WTC11 (cell line): ENCODE measurements at regions not wholly inside any gene's neighbourhood (a gene's known extent, or its start where the extent isn't known, plus 50 kb on each side); places are given as distances from the start of the nearest gene placed in this dataset.

Source experiments
- ATAC-seq: fragments of 200-7000 bp; cut with Tn5 transposase; 2 replicates; pipeline ENCODE4 v1.10.0; 2021; ENCODE audit warnings: mild to moderate bottlenecking, moderate library complexity
- CTCF ChIA-PET: fragments of 300-600 bp; sonication (Branson Sonifier 250); formaldehyde crosslinking; loops from one replicate; lab custom pipeline; 2021; ENCODE audit warnings: antibody characterized with exemption; lab: Charles Lee
- POLR2A ChIA-PET: fragments of 350-600 bp; sonication (Branson Sonifier 250); formaldehyde crosslinking; loops from one replicate; lab custom pipeline; 2021; ENCODE audit warnings: antibody characterized with exemption; lab: Charles Lee
- DNase-seq: peaks from one replicate; pipeline ENCODE4 v3.0.0; 2021; ENCODE audit warnings: low spot score
- H3K27ac Mint-ChIP-seq: 2 replicates; pipeline ENCODE4 v1.8.0; 2021; ENCODE audit warnings: mixed read lengths
- H3K27me3 Mint-ChIP-seq: 2 replicates; pipeline ENCODE4 v1.8.0; 2021; ENCODE audit warnings: low read depth, mild to moderate bottlenecking, moderate library complexity, mixed read lengths
- H3K36me3 Mint-ChIP-seq: 2 replicates; pipeline ENCODE4 v1.8.0; 2021; ENCODE audit warnings: mixed read lengths
- H3K4me1 Mint-ChIP-seq: 2 replicates; pipeline ENCODE4 v1.8.0; 2022; ENCODE audit warnings: mixed read lengths
- H3K4me3 Mint-ChIP-seq: 2 replicates; pipeline ENCODE4 v1.8.0; 2021; ENCODE audit warnings: mild to moderate bottlenecking, moderate library complexity, mixed read lengths
- H3K9me3 Mint-ChIP-seq: 2 replicates; pipeline ENCODE4 v1.8.0; 2021; ENCODE audit warnings: mixed read lengths
- ESRRA ChIP-seq: sonication (generic); formaldehyde crosslinking; IDR thresholded peaks from 2 replicates; pipeline ENCODE4 v1.8.1; 2022; ENCODE audit warnings: mild to moderate bottlenecking, missing genetic modification reagents, borderline replicate concordance
- GTF2I ChIP-seq: fragments of 250-450 bp; sonication (Bioruptor Pico); conservative IDR thresholded peaks from 2 replicates; pipeline ENCODE4 v1.4.0; 2021; ENCODE audit warnings: mild to moderate bottlenecking
- KAT7 ChIP-seq: sonication (generic); formaldehyde crosslinking; IDR thresholded peaks from 2 replicates; pipeline ENCODE4 v1.8.1; 2023; ENCODE audit warnings: missing genetic modification reagents, mild to moderate bottlenecking, borderline replicate concordance
- RORB ChIP-seq: fragments of 250-450 bp; sonication (Bioruptor Pico); IDR thresholded peaks from 2 replicates; pipeline ENCODE4 v1.9.0; 2021; ENCODE audit warnings: mild to moderate bottlenecking
- TP53 ChIP-seq: sonication (generic); formaldehyde crosslinking; IDR thresholded peaks from 2 replicates; pipeline ENCODE4 v1.8.1; 2023; ENCODE audit warnings: mild to moderate bottlenecking, missing genetic modification reagents
- ZNF138 ChIP-seq: sonication (generic); formaldehyde crosslinking; conservative IDR thresholded peaks from 2 replicates; pipeline ENCODE4 v1.8.1; 2022; ENCODE audit warnings: mild to moderate bottlenecking, moderate library complexity, missing genetic modification reagents
- ZNF396 ChIP-seq: fragments of 250-450 bp; sonication (Bioruptor Pico); IDR thresholded peaks from 2 replicates; pipeline ENCODE4 v1.8.0; 2021; ENCODE audit warnings: mild to moderate bottlenecking, moderate library complexity, borderline replicate concordance
- ZNF671 ChIP-seq: fragments of 250-450 bp; sonication (Bioruptor Pico); IDR thresholded peaks from 2 replicates; pipeline ENCODE4 v1.8.0; 2021; ENCODE audit warnings: mild to moderate bottlenecking
- TF ChIP-seq, protein P1 (sequence below): fragments of 250-450 bp; sonication (Bioruptor Pico); IDR thresholded peaks from 2 replicates; pipeline ENCODE4 v1.9.0; 2021; ENCODE audit warnings: mild to moderate bottlenecking, borderline replicate concordance
- TF ChIP-seq, protein P2 (sequence below): sonication (generic); formaldehyde crosslinking; IDR thresholded peaks from 2 replicates; pipeline ENCODE4 v1.8.0; 2022; ENCODE audit warnings: mild to moderate bottlenecking, missing genetic modification reagents
- TF ChIP-seq, protein P3 (sequence below): sonication (generic); formaldehyde crosslinking; IDR thresholded peaks from 2 replicates; pipeline ENCODE4 v1.8.0; 2023; ENCODE audit warnings: missing genetic modification reagents, mild to moderate bottlenecking, borderline replicate concordance
- TF ChIP-seq, protein P4 (sequence below): sonication (generic); formaldehyde crosslinking; IDR thresholded peaks from 2 replicates; pipeline ENCODE4 v1.8.1; 2023; ENCODE audit warnings: mild to moderate bottlenecking, missing genetic modification reagents, moderate library complexity
- TF ChIP-seq, protein P5 (sequence below): sonication (generic); formaldehyde crosslinking; IDR thresholded peaks from 2 replicates; pipeline ENCODE4 v1.8.1; 2022; ENCODE audit warnings: low read depth, missing genetic modification reagents, borderline replicate concordance

DNA sequence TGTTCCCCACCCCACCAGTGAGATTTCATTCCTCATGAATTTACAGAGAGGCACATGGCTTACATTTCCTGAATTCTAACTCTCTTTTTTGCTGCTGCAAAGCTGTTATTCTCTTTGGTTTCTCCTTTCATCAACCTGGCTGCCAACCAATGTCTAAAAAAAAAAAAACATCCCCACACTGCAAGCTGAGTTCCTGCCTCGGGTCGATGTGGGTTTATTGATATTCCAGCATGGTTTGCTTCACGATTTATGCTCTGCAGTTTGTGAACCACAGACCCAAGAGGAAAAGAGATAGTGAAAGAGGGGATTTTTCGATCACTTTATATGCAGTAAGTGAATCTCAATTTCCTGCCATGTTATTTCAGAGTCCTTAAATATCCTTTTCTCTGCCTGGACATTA is 363.6 kb downstream of the LPIN1 start (continued):
- TF ChIP-seq, protein P1, sequence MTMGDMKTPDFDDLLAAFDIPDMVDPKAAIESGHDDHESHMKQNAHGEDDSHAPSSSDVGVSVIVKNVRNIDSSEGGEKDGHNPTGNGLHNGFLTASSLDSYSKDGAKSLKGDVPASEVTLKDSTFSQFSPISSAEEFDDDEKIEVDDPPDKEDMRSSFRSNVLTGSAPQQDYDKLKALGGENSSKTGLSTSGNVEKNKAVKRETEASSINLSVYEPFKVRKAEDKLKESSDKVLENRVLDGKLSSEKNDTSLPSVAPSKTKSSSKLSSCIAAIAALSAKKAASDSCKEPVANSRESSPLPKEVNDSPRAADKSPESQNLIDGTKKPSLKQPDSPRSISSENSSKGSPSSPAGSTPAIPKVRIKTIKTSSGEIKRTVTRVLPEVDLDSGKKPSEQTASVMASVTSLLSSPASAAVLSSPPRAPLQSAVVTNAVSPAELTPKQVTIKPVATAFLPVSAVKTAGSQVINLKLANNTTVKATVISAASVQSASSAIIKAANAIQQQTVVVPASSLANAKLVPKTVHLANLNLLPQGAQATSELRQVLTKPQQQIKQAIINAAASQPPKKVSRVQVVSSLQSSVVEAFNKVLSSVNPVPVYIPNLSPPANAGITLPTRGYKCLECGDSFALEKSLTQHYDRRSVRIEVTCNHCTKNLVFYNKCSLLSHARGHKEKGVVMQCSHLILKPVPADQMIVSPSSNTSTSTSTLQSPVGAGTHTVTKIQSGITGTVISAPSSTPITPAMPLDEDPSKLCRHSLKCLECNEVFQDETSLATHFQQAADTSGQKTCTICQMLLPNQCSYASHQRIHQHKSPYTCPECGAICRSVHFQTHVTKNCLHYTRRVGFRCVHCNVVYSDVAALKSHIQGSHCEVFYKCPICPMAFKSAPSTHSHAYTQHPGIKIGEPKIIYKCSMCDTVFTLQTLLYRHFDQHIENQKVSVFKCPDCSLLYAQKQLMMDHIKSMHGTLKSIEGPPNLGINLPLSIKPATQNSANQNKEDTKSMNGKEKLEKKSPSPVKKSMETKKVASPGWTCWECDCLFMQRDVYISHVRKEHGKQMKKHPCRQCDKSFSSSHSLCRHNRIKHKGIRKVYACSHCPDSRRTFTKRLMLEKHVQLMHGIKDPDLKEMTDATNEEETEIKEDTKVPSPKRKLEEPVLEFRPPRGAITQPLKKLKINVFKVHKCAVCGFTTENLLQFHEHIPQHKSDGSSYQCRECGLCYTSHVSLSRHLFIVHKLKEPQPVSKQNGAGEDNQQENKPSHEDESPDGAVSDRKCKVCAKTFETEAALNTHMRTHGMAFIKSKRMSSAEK: no peak
- TF ChIP-seq ZNF138 (CRISPR knock-in tag): no peak
- TF ChIP-seq TP53 (CRISPR knock-in tag): no peak
- TF ChIP-seq ZNF671 (CRISPR knock-in tag): no peak
- TF ChIP-seq, protein P2, sequence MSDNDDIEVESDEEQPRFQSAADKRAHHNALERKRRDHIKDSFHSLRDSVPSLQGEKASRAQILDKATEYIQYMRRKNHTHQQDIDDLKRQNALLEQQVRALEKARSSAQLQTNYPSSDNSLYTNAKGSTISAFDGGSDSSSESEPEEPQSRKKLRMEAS: no peak
- TF ChIP-seq RORB (CRISPR knock-in tag): no peak
- no peak for TF ChIP-seq KAT7 (CRISPR knock-in tag)
- TF ChIP-seq GTF2I (CRISPR knock-in tag): no peak
- TF ChIP-seq, all 79 proteins: peak for 0

DNA sequence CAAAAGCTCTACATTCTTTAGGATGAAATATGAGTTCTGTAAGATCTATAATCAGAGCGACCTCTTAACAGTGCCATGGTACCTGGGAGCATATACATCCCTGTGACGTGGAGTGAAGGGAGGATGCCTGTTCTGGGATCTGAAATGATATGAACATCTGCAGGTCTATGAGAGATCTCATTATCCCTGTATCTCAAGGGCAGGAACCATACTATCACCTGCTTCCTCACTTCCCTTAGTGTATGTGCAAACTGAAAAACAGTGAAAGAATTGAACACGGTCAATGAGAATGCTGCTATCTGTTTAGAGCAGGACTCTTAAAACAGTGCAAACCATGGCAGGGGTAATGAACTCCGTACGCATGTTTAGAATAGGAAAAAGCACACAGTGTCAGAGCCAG is 364.0 kb downstream of the LPIN1 start:
- Mint-ChIP-seq H3K36me3 (no peaks in the 10 kb centered on the region), H3K27ac (no peak overlapping the region), H3K9me3 (no peaks in the 10 kb centered on the region; the same call in 1 of the 2 replicates), H3K4me1 (peaks cover 36% of the 10 kb centered on the region), H3K4me3 (no peak overlapping the region), H3K27me3 (no peaks in the 10 kb centered on the region; the same call in 1 of the 2 replicates)
- ChIA-PET CTCF (no interaction called here), POLR2A (interaction anchor here (0.6 kb wide), 1 partner anchor 89 kb away, joined by 7 read pairs; no protein-coding TSS in a partner anchor)
- ATAC-seq: no peak
- DNase-seq: no peak
- TF ChIP-seq GTF2I (CRISPR knock-in tag) (no peak), ESRRA (CRISPR knock-in tag) (no peak), ZNF396 (CRISPR knock-in tag) (no peak)
- TF ChIP-seq, protein P3, sequence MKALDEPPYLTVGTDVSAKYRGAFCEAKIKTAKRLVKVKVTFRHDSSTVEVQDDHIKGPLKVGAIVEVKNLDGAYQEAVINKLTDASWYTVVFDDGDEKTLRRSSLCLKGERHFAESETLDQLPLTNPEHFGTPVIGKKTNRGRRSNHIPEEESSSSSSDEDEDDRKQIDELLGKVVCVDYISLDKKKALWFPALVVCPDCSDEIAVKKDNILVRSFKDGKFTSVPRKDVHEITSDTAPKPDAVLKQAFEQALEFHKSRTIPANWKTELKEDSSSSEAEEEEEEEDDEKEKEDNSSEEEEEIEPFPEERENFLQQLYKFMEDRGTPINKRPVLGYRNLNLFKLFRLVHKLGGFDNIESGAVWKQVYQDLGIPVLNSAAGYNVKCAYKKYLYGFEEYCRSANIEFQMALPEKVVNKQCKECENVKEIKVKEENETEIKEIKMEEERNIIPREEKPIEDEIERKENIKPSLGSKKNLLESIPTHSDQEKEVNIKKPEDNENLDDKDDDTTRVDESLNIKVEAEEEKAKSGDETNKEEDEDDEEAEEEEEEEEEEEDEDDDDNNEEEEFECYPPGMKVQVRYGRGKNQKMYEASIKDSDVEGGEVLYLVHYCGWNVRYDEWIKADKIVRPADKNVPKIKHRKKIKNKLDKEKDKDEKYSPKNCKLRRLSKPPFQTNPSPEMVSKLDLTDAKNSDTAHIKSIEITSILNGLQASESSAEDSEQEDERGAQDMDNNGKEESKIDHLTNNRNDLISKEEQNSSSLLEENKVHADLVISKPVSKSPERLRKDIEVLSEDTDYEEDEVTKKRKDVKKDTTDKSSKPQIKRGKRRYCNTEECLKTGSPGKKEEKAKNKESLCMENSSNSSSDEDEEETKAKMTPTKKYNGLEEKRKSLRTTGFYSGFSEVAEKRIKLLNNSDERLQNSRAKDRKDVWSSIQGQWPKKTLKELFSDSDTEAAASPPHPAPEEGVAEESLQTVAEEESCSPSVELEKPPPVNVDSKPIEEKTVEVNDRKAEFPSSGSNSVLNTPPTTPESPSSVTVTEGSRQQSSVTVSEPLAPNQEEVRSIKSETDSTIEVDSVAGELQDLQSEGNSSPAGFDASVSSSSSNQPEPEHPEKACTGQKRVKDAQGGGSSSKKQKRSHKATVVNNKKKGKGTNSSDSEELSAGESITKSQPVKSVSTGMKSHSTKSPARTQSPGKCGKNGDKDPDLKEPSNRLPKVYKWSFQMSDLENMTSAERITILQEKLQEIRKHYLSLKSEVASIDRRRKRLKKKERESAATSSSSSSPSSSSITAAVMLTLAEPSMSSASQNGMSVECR (CRISPR knock-in tag): no peak
- TF ChIP-seq, protein P4, sequence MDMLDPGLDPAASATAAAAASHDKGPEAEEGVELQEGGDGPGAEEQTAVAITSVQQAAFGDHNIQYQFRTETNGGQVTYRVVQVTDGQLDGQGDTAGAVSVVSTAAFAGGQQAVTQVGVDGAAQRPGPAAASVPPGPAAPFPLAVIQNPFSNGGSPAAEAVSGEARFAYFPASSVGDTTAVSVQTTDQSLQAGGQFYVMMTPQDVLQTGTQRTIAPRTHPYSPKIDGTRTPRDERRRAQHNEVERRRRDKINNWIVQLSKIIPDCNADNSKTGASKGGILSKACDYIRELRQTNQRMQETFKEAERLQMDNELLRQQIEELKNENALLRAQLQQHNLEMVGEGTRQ (CRISPR knock-in tag): no peak
- TF ChIP-seq, protein P5, sequence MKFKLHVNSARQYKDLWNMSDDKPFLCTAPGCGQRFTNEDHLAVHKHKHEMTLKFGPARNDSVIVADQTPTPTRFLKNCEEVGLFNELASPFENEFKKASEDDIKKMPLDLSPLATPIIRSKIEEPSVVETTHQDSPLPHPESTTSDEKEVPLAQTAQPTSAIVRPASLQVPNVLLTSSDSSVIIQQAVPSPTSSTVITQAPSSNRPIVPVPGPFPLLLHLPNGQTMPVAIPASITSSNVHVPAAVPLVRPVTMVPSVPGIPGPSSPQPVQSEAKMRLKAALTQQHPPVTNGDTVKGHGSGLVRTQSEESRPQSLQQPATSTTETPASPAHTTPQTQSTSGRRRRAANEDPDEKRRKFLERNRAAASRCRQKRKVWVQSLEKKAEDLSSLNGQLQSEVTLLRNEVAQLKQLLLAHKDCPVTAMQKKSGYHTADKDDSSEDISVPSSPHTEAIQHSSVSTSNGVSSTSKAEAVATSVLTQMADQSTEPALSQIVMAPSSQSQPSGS (CRISPR knock-in tag): no peak
